HG03097 (cell line): ENCODE measurements at regions not wholly inside any gene's neighbourhood (a gene's known extent, or its start where the extent isn't known, plus 50 kb on each side); places are given as distances from the start of the nearest gene placed in this dataset.

ENCODE experiments used
- ATAC-seq: cut with Tn5 transposase; IDR thresholded peaks from one replicate; pipeline ENCODE4 v1.9.1; 2021; ENCODE audit not compliant: unreplicated experiment, low FRiP score

DNA sequence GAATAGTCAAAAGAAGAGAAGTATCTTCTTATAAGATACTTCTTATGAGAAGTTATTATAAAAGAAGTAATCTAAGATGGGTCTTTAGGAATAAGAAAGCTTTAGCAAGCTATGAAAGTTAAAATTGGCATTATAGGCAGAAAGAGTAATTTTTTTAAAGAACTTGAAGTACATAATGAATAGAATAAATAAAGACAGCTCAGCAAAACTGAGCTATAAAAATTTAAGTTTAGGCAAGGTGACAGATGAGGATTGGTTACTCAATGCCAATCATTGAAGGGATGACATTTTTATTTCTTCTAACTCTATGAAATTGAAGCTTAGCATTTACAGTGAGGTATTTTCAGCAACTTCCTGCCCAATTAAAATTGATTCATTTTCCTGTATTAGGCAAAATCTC lies 966.8 kb downstream of the BRINP3 start:
- ATAC-seq, result no peak

DNA sequence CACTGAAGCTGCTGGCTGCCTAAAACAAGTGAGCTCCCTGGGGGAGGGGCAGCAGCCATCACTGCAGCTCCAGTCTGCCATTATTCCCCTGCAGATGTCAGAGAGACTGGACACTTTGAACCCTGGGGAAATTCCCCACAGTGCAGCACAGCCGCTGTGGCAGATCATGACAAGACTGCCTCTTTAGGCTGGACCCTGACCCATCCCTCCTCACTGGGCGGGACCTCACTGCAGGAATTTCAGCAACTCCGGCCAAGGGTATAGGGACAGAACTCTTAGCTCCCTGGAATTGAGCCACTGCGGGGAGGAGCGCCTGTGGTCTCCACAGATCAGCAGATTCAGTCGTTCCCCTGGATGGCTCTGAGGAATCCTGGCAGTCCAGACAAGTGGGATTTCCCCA lies 964.6 kb downstream of the BRINP3 start:
- no peak for ATAC-seq

DNA sequence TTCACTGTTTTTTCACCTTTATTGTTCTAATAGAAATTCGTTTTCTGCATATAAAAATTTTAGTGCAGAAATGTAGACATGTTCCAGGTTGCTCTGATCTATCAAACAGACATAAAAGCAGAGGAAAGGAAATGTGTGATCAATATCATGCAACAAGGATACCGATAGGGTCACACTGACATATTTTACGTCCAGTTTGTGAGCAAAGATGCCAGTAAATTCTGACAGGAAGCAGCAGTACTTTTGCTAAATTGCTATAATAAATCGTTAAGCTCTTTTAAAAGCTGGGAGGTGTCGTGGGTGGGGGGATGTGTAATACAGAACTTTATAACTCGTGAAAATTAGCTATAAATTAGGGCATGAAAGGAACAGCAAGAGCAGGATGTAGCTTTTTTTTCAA lies 955.2 kb downstream of the BRINP3 start:
- no peak for ATAC-seq

- no peak for ATAC-seq
These were observed 953.2 kb downstream of the BRINP3 start for GRCh38 chr1:189524501-189524900.

GRCh38 chr1:189530162-189530561 lies 947.5 kb downstream of the BRINP3 start:
- ATAC-seq, result no peak

DNA sequence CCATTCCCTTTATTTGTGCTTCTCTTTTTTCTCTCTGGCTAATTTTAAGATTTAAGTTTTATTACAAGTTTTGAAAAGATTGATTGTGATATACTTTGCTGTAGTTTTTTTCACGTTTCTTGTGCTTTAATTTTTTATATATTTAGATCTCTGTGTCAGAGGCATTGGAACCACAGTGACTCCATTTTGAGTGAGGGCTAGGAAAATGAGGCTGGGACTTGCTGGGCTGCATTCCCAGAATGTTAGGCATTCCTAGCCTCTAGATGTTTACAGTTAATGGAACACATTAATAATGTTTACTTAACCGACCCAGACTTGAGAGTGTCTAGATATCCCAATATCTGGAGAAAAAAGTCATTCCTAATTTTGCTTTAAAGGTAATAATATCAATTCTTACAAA lies 939.4 kb downstream of the BRINP3 start:
- no peak for ATAC-seq

GRCh38 chr1:189550498-189550897 lies 927.2 kb downstream of the BRINP3 start:
- no peak for ATAC-seq

- ATAC-seq, result no peak
These were observed 913.9 kb downstream of the BRINP3 start for GRCh38 chr1:189563784-189564183.

DNA sequence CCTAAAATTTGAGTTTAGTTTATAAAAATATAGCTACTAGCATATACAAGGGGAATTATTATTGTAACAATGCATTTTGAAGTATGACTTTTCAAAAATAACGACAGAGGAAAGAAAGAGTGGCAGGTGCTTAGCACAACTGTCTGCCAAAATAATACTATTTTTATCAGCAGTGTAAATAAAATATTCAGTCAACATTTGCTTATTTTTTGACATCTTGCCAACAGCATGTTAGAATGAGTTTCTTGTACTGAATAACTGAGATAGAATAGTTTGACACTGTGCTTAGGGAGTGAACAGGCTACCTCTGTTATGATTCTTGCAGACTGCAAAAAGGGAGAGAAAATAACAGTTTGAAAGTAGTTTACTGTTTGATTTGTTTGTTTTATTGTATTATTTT lies 909.8 kb downstream of the BRINP3 start:
- no peak for ATAC-seq

DNA sequence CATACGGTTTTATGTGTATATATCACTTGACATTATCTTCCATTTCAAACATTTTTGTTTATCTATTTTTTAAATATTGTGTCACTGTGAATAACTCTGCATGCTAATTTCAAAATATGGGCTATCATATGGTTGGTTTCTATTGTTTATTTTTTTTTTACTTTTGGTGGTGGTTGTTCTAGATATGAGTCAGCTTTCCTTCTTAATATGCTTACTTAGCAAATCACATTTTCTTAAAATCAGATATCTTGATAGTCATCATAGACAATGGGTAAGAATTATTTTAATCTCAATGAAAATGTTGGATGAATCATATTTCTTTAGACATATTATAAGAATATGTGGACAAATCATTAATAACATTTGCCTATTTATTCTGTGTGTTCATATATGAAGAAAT lies 881.5 kb downstream of the BRINP3 start:
- ATAC-seq, result no peak

DNA sequence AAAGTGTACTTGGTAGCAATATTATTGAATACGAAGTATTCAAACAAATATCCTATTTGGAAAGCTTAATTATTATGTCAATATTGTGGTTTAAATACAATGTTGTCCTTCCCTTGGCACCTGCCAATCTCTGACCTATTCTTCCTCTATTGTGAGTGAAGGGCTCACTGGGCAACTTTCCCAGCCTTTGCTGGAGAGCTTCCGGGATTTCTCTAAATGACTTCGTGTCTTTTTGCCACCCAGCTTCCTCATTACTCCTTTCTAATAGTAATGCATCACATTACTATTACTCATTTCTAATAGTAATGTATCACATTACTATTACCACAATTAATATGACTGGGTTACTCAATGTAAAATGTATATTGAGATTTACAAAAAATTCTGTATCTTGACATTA lies 880.6 kb downstream of the BRINP3 start:
- ATAC-seq, result no peak

DNA sequence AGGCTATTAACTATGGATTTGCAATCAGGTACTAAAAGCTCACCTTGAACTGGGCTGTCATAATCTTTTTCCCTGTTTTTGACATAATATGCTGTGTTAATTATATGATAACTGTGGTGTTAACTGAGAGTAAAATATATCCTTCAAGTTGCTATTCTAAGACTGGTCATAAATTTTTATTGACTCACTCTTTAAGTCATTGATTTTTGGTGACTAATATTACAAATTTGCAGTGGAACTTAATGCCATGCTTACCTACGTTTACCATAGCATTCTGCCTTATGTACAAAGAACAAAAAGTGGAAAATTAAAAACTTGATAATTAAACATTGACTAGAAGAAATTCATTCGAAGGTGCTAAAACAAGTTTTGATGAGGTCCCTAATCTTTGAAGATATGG lies 872.4 kb downstream of the BRINP3 start:
- ATAC-seq, result no peak

GRCh38 chr1:189606047-189606446 lies 871.6 kb downstream of the BRINP3 start:
- ATAC-seq, result no peak

DNA sequence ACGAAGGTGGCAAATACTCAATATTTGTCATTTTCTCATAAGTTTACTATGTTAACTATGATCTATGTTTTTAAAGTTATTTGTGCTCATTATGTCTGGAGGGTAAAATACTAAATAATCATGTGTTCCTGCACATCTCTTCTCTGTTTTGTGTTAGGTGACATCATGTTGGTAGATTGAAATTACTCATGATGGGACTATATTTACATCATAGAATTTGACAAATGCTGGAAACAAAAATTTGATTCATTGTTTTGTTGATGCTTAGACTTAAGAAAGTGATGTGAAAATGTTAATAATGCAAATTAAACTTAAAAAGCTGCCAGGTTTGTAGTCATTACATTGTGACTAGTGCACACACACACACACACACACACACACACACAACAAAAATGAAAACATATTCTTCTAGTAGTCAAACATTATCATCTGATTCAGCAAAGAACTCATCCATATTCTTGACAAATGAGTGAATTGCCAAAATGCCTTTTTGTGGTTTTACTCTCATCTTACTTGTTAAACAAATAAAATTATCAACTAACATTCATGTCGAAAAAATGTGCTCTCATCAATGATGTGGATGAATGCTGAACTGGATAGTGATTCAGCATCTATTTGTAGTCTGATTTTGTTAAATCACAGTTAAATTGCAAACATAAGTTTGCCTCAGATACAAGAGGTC lies 870.7 kb downstream of the BRINP3 start:
- no peak for ATAC-seq

DNA sequence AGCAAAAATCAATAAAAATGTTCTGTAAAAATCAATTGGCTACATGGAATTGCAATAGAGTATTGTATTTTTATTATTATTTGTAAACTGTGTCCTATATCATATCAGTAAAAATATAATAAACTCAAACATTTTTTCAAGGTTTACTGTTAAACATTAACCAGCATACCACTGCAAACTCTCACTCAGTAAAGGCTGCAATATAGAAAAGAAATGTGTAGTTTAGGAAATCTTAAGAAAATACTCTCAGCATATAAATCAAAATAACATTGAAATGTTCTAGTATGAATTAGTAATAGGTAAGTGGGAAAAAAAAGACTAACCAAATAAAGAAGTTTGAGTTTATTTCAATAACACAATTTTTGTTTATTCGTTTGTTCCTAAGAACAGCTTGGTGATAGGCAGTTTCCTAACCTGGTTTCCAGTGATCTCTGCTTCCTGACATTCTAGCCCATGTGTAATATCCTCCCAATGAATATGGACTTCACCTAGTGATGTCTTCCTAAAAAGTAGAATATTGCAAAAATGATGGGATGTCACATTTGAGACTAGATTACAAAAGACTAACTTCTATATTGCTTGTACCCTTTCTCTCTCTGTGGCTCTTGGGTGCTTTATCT lies 870.1 kb downstream of the BRINP3 start:
- no peak for ATAC-seq

DNA sequence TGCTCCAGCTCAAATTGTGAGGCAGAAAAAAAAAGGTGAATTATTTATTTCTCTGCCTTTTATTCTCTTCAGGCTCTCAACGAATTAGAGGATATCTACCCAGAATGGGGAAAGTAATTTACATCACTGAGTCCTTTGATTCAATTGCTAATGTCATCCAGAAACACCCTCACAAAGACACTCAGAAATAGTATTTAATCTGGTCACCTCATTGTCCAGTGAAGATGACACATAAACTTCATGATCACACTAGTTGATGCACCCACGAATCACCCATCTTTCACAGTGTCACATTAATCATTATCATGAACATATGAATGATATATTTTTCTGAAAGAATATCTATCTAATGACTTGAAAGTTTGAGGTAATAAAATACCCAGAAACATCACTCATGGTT lies 868.5 kb downstream of the BRINP3 start:
- ATAC-seq, result no peak

- ATAC-seq, result no peak
These were observed 860.8 kb downstream of the BRINP3 start for GRCh38 chr1:189616893-189617292.

DNA sequence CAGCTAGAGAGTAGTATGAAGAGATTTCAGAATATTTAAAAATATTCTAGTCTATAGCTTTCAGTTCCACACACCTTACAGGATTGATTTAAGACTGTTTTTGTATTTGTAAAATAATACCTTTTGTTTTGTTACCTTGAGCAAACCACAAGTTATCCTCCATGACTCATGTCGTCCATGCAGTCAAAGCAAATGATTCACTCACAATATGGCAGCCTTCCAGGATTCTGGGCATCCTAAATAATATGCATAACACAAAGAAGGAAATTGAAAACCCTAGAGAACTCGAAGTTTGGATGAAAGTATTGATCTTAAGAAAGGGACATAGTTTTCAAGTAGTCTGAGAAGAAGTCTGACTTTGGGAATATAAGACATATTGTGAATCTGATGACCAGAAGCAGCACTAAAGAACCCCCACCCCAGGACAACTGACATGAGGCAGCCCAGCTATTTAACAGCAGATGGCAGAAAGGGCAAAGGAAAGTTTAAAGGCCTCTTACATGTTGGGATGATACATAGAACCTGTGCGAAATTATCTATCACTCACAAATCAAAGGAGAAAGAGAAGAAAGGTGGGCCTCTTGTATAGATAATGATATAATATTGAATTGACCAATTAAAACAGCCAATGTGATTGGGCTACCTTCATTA lies 857.9 kb downstream of the BRINP3 start:
- no peak for ATAC-seq

DNA sequence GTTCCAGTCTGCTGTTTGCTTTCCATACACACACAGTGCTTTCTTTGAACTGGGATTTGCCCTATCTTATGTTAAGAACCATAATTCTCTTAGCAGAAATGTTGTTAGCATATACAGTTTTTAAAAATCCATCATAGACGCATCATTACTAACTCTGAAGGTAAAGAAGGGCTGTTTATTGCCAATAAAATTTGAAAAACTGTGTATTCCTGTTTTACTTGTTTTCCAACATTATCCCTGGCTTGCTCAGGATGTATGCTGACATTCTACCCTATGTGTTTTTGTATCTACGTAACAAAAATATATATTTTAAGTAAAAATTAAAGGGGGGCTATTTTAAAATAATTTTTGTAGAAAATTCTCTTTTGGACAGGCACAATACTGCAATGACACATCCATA lies 857.2 kb downstream of the BRINP3 start:
- ATAC-seq, result no peak

DNA sequence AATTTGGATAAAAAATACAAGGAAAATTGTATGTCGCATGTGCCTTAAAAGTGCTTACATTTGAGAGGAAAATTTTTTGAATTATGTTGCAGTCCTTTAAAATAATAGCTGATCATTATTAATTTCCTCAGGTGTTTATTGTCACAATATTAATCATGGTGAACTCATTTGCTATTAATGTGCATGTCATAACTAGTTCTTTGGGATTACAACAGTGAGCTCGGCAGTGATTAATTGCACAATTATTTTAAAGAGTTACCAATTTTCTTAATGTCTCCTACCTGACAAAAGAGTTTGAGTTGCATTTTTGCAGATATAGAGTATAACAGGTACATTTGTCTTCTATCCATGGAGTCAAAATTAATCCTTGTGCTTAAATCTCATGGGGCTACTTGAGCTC lies 854.3 kb downstream of the BRINP3 start:
- ATAC-seq, result no peak

GRCh38 chr1:189627427-189627826 lies 850.2 kb downstream of the BRINP3 start:
- no peak for ATAC-seq

DNA sequence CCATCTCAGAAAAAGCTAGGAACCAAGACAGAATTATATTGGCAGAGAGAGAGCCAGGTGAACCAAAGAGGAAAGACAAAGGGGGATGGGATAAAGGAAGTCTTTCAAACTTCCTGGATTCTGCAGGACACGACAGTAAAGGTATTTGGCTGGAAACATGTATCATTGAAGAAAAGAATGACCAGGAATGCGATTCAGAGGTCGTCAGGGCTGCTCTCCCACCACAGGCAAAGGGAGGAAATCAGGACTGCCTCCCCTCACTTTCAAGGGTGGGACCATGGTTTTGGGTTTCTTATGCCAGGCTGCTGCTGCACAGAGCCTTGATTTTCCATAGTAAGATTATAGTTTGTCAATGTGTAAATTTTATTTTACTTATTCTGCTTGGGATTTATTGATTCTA lies 848.8 kb downstream of the BRINP3 start:
- no peak for ATAC-seq
